Mesenchymal stem cell (in vitro differentiated cells and primary cell): ENCODE measurements at regions not wholly inside any gene's neighbourhood (a gene's known extent, or its start where the extent isn't known, plus 50 kb on each side); places are given as distances from the start of the nearest gene placed in this dataset.

Experiments used
- DNase-seq: peaks from one replicate; pipeline ENCODE4 v3.0.0-alpha.2; 2013
- H2AFZ ChIP-seq: one replicate; pipeline ENCODE4 v1.6.1; 2013; ENCODE audit warnings: low read depth, mild to moderate bottlenecking, control low read depth, inconsistent platforms, low read length, moderate library complexity
- H2AK5ac ChIP-seq: 2 replicates; pipeline ENCODE4 v1.6.1; 2013; ENCODE audit warnings: low read length, moderate library complexity, mild to moderate bottlenecking, inconsistent platforms; ENCODE audit not compliant: severe bottlenecking
- H2BK120ac ChIP-seq: one replicate; pipeline ENCODE4 v1.6.1; 2013; ENCODE audit warnings: low read depth, mild to moderate bottlenecking, inconsistent platforms, low read length, moderate library complexity
- H2BK12ac ChIP-seq, 2 experiments: one replicate each; pipeline ENCODE4 v1.6.1; 2013; ENCODE audit warnings: inconsistent platforms in 2 of 2, low read length in 2 of 2, mild to moderate bottlenecking in 2 of 2, moderate library complexity in 2 of 2, control low read depth in 1 of 2
- H2BK15ac ChIP-seq: one replicate; pipeline ENCODE4 v1.6.1; 2013; ENCODE audit warnings: mild to moderate bottlenecking, low read depth, inconsistent platforms; ENCODE audit not compliant: poor library complexity, severe bottlenecking
- H2BK5ac ChIP-seq: 2 replicates; pipeline ENCODE4 v1.6.1; 2013; ENCODE audit warnings: low read depth, mild to moderate bottlenecking, low read length, control low read depth, inconsistent platforms; ENCODE audit not compliant: poor library complexity, severe bottlenecking
- H3K14ac ChIP-seq, 2 experiments: one replicate each; pipeline ENCODE4 v1.6.1; 2013; ENCODE audit warnings: inconsistent platforms in 2 of 2, low read length in 2 of 2, control low read depth in 1 of 2, mild to moderate bottlenecking in 1 of 2, moderate library complexity in 1 of 2
- H3K18ac ChIP-seq, 2 experiments: one replicate each; pipeline ENCODE4 v1.6.1; 2013; ENCODE audit warnings: inconsistent platforms in 2 of 2, low read length in 2 of 2, control low read depth in 1 of 2, low read depth in 1 of 2, mild to moderate bottlenecking in 1 of 2
- H3K23ac ChIP-seq, 2 experiments: one replicate each; pipeline ENCODE4 v1.6.1; 2013; ENCODE audit warnings: inconsistent platforms in 2 of 2, low read length in 2 of 2, mild to moderate bottlenecking in 2 of 2, moderate library complexity in 2 of 2, control low read depth in 1 of 2
- H3K27ac ChIP-seq: 2 replicates; pipeline ENCODE4 v1.5.1; 2013; ENCODE audit warnings: mild to moderate bottlenecking, moderate library complexity, low read length, control low read depth, inconsistent platforms; ENCODE audit not compliant: poor library complexity, severe bottlenecking
- H3K27me3 ChIP-seq, 2 experiments: 2 replicates each; pipeline versions ENCODE4 v1.6.1 to v1.7.0; 2013; ENCODE audit warnings: low read length in 2 of 2, mild to moderate bottlenecking in 2 of 2, moderate library complexity in 2 of 2, control low read depth in 1 of 2, inconsistent platforms in 1 of 2; ENCODE audit not compliant: control insufficient read depth in 1 of 2, insufficient read depth in 1 of 2
- H3K36me3 ChIP-seq, 2 experiments: 2 replicates each; pipeline versions ENCODE4 v1.6.1 to v1.7.0; 2013; ENCODE audit warnings: low read length in 2 of 2, control low read depth in 1 of 2, inconsistent platforms in 1 of 2, low read depth in 1 of 2, mild to moderate bottlenecking in 1 of 2; ENCODE audit not compliant: insufficient read depth in 2 of 2, control insufficient read depth in 1 of 2
- H3K4ac ChIP-seq, 2 experiments: one replicate each; pipeline ENCODE4 v1.6.1; 2013; ENCODE audit warnings: inconsistent platforms in 2 of 2, low read length in 2 of 2, mild to moderate bottlenecking in 2 of 2, moderate library complexity in 2 of 2, control low read depth in 1 of 2, low read depth in 1 of 2
- H3K4me1 ChIP-seq: 2 replicates; pipeline ENCODE4 v1.6.1; 2013; ENCODE audit warnings: low read depth, low read length, control low read depth; ENCODE audit not compliant: control insufficient read depth, insufficient read depth
- H3K4me2 ChIP-seq: 2 replicates; pipeline ENCODE4 v1.6.1; 2013; ENCODE audit warnings: low read length, mild to moderate bottlenecking, inconsistent platforms; ENCODE audit not compliant: poor library complexity, severe bottlenecking
- H3K4me3 ChIP-seq, 2 experiments: 2 replicates each; pipeline versions ENCODE4 v1.5.1 to v1.7.0; 2013; ENCODE audit warnings: low read length in 2 of 2, mild to moderate bottlenecking in 2 of 2, control low read depth in 1 of 2, low read depth in 1 of 2; ENCODE audit not compliant: insufficient read depth in 1 of 2
- H3K79me1 ChIP-seq: replicated peaks from 2 replicates; pipeline ENCODE4 v1.6.1; 2013; ENCODE audit warnings: mild to moderate bottlenecking, control low read depth, low read length, inconsistent platforms; ENCODE audit not compliant: poor library complexity, severe bottlenecking
- H3K9ac ChIP-seq: 2 replicates; pipeline ENCODE4 v1.7.0; 2013; ENCODE audit warnings: mild to moderate bottlenecking, low read length, moderate library complexity
- H3K9me3 ChIP-seq: 2 replicates; pipeline ENCODE4 v1.7.0; 2013; ENCODE audit warnings: mild to moderate bottlenecking, low read length; ENCODE audit not compliant: control insufficient read depth
- H4K8ac ChIP-seq: one replicate; pipeline ENCODE4 v1.6.1; 2013; ENCODE audit warnings: inconsistent platforms, mild to moderate bottlenecking, low read length, moderate library complexity
- H4K91ac ChIP-seq: one replicate; pipeline ENCODE4 v1.6.1; 2013; ENCODE audit warnings: mild to moderate bottlenecking, low read length, inconsistent platforms
- WGBS: methylation state at CpG from one replicate; pipeline ENCODE4 v1.1.7; 2013; ENCODE audit warnings: mixed read lengths; 5-methylcytosine and 5-hydroxymethylcytosine counted together

- H3K23ac ChIP-seq: no peak overlapping the region
- H3K18ac ChIP-seq: no peak overlapping the region
- H3K9me3 ChIP-seq: peaks cover 5% of the 10 kb centered on the region
- no peak overlapping the region for H3K27ac ChIP-seq
- H4K91ac ChIP-seq: no peak overlapping the region
- no peak overlapping the region for H3K4me3 ChIP-seq
- no peak overlapping the region for H2BK120ac ChIP-seq
- no peak overlapping the region for H2BK12ac ChIP-seq
- no peak overlapping the region for H3K9ac ChIP-seq
- no peak overlapping the region for H2AK5ac ChIP-seq
- no peak overlapping the region for H2AFZ ChIP-seq
- H3K36me3 ChIP-seq: no peaks in the 10 kb centered on the region
- H2BK5ac ChIP-seq: no peak overlapping the region
- H3K4me2 ChIP-seq: no peak overlapping the region
- H3K4me1 ChIP-seq: no peaks in the 10 kb centered on the region
- no peak overlapping the region for H3K4ac ChIP-seq
- H3K79me1 ChIP-seq: no peaks in the 10 kb centered on the region
- H3K27me3 ChIP-seq: no peaks in the 10 kb centered on the region
- no peak overlapping the region for H4K8ac ChIP-seq
- H3K14ac ChIP-seq: no peak overlapping the region
- no peak overlapping the region for H2BK15ac ChIP-seq
- no peak for DNase-seq
These were observed 478.9 kb upstream of the NMUR2 start for GRCh38 chr5:152884006-152884405.

- no peak for DNase-seq
- Histone ChIP-seq H3K79me1 (no peaks in the 10 kb centered on the region), H3K4ac (no peak overlapping the region), H2BK12ac (no peak overlapping the region), H3K27me3 (no peaks in the 10 kb centered on the region), H2AK5ac (no peak overlapping the region), H4K91ac (no peak overlapping the region), H3K4me3 (no peak overlapping the region), H2BK5ac (no peak overlapping the region), H3K14ac (no peak overlapping the region), H3K9ac (no peak overlapping the region), H3K36me3 (no peaks in the 10 kb centered on the region), H3K4me1 (no peaks in the 10 kb centered on the region), H2AFZ (no peak overlapping the region), H3K27ac (no peak overlapping the region), H3K9me3 (peaks cover 3% of the 10 kb centered on the region), H3K4me2 (no peak overlapping the region), H2BK120ac (no peak overlapping the region), H3K23ac (no peak overlapping the region), H4K8ac (no peak overlapping the region), H3K18ac (no peak overlapping the region), H2BK15ac (no peak overlapping the region)
- no CpG with 5 or more reads among the region's 2 CpGs for WGBS
These were observed 495.3 kb upstream of the NMUR2 start for GRCh38 chr5:152900332-152900731.

- H4K91ac ChIP-seq: no peak overlapping the region
- no peak overlapping the region for H3K4me3 ChIP-seq
- H3K4ac ChIP-seq: no peak overlapping the region
- no peak overlapping the region for H3K9ac ChIP-seq
- H2BK5ac ChIP-seq: no peak overlapping the region
- no peak overlapping the region for H2BK12ac ChIP-seq
- no peak overlapping the region for H2AK5ac ChIP-seq
- no peaks in the 10 kb centered on the region for H3K36me3 ChIP-seq
- no peak overlapping the region for H3K27ac ChIP-seq
- H2AFZ ChIP-seq: no peak overlapping the region
- H3K14ac ChIP-seq: no peak overlapping the region
- H2BK120ac ChIP-seq: no peak overlapping the region
- no peak overlapping the region for H3K4me2 ChIP-seq
- no peaks in the 10 kb centered on the region for H3K4me1 ChIP-seq
- no peak overlapping the region for H4K8ac ChIP-seq
- no peaks in the 10 kb centered on the region for H3K79me1 ChIP-seq
- no peak overlapping the region for H2BK15ac ChIP-seq
- DNase-seq: no peak
- no peaks in the 10 kb centered on the region for H3K27me3 ChIP-seq
- H3K18ac ChIP-seq: no peak overlapping the region
- no peaks in the 10 kb centered on the region for H3K9me3 ChIP-seq
- no peak overlapping the region for H3K23ac ChIP-seq
- 64% methylated on average over 1 of the region's 2 CpGs for WGBS
These were observed 496.7 kb upstream of the NMUR2 start for GRCh38 chr5:152901754-152902153.

GRCh38 chr5:152905286-152905685 lies 500.2 kb upstream of the NMUR2 start:
- no peak overlapping the region for H3K4ac ChIP-seq
- H3K4me1 ChIP-seq: no peaks in the 10 kb centered on the region
- no peaks in the 10 kb centered on the region for H3K27me3 ChIP-seq
- H3K9ac ChIP-seq: no peak overlapping the region
- H3K36me3 ChIP-seq: no peaks in the 10 kb centered on the region
- H3K9me3 ChIP-seq: no peaks in the 10 kb centered on the region
- H3K27ac ChIP-seq: no peak overlapping the region
- H2AFZ ChIP-seq: no peak overlapping the region
- H3K18ac ChIP-seq: no peak overlapping the region
- H2BK12ac ChIP-seq: no peak overlapping the region
- H2AK5ac ChIP-seq: no peak overlapping the region
- no peak overlapping the region for H4K91ac ChIP-seq
- no peak overlapping the region for H2BK120ac ChIP-seq
- DNase-seq: no peak
- H3K79me1 ChIP-seq: no peaks in the 10 kb centered on the region
- H4K8ac ChIP-seq: no peak overlapping the region
- no peak overlapping the region for H2BK5ac ChIP-seq
- no CpG with 5 or more reads among the region's 1 CpG for WGBS
- H2BK15ac ChIP-seq: no peak overlapping the region
- H3K4me2 ChIP-seq: no peak overlapping the region
- no peak overlapping the region for H3K14ac ChIP-seq
- no peak overlapping the region for H3K23ac ChIP-seq
- H3K4me3 ChIP-seq: no peak overlapping the region
